Transverse colon (tissue), 4 donors: ENCODE measurements at regions not wholly inside any gene's neighbourhood (a gene's known extent, or its start where the extent isn't known, plus 50 kb on each side); places are given as distances from the start of the nearest gene placed in this dataset.

ENCODE experiments used
- EP300 ChIP-seq: sonication (generic); formaldehyde crosslinking; IDR thresholded peaks from one replicate; pipeline ENCODE4 v1.6.1; 2017; ENCODE audit warnings: antibody characterized with exemption, low read depth
- POLR2A ChIP-seq: fragments of 450-650 bp; IDR thresholded peaks from one replicate; pipeline ENCODE4 v1.6.1; 2016; ENCODE audit warnings: antibody characterized with exemption, mild to moderate bottlenecking, moderate library complexity
- POLR2AphosphoS5 ChIP-seq, 3 donors: sonication (generic); formaldehyde crosslinking; IDR thresholded peaks; one replicate each; pipeline ENCODE4 v1.6.1; 2016; ENCODE audit warnings: antibody characterized with exemption in 3 of 3
- TF ChIP-seq, protein P1 (sequence below), 5 experiments: fragments of 200-600 bp in 3 of 5; fragments of 450-650 bp in 2 of 5; sonication (generic) in 3 of 5; IDR thresholded peaks; 1 replicate in 2 of 5; 2 replicates in 3 of 5; pipeline ENCODE4 v1.5.1; 2016 to 2017; ENCODE audit warnings: antibody characterized with exemption in 5 of 5, inconsistent platforms in 3 of 5, mild to moderate bottlenecking in 2 of 5, moderate library complexity in 1 of 5

DNA sequence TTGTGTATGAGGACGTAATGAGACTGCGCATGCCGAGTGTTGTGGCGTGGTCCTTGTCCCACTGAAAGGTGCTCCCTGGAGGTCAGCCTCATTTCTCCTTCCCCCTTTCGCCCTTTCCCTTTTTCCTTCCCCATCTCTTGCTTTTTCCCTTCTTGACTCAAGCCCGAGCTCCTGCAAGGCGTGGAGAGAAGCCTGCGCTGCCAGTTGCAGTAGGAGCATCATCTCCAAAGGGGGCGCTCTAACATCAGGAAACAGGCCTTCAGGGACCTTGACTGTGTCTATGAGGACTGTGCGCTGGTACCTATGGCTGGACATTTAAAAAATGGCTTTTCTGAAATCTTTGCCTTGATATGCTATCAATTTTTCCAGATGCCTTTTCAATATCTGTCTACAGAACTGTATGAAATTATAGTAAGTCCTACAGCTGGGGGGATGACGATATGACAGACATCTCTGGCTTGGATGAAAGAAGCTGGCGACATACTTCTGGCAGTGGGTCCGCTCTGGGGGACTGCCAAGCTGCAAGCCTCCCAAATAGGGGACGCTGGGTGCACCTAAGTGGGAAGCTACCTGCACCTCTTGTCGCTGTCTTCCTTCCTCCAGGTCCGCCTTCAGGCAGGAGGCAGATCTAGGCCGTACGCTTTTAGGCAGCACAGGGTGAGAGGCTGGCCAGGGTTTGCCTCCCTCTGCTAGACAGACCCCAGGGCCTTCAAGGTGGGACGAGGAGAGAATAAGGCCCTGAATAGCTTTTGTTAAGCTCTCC is 96.5 kb downstream of the NXPE2 start:
- TF ChIP-seq, protein P1, sequence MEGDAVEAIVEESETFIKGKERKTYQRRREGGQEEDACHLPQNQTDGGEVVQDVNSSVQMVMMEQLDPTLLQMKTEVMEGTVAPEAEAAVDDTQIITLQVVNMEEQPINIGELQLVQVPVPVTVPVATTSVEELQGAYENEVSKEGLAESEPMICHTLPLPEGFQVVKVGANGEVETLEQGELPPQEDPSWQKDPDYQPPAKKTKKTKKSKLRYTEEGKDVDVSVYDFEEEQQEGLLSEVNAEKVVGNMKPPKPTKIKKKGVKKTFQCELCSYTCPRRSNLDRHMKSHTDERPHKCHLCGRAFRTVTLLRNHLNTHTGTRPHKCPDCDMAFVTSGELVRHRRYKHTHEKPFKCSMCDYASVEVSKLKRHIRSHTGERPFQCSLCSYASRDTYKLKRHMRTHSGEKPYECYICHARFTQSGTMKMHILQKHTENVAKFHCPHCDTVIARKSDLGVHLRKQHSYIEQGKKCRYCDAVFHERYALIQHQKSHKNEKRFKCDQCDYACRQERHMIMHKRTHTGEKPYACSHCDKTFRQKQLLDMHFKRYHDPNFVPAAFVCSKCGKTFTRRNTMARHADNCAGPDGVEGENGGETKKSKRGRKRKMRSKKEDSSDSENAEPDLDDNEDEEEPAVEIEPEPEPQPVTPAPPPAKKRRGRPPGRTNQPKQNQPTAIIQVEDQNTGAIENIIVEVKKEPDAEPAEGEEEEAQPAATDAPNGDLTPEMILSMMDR (IDR thresholded peaks at IDR 0.05): peak; percentile 39 to 60 (median 58)
- TF ChIP-seq POLR2A (no peak), POLR2AphosphoS5 (IDR thresholded peaks at IDR 0.05) (no peak), EP300 (no peak)
